ENCODE measurements at regions not wholly inside any gene's neighbourhood (a gene's known extent, or its start where the extent isn't known, plus 50 kb on each side); places are given as distances from the start of the nearest gene placed in this dataset.

- peaks cover 12% of the 10 kb centered on the region for H3K4me1 ChIP-seq (ENCODE audit: insufficient read depth, low read length)
- ChIA-PET POLR2A (no interaction called here), CTCF (ENCODE audit: low intra/inter-chr PET ratio, low total read pairs) (no interaction called here)
- intact Hi-C loops (cut with micrococcal nuclease; ENCODE audit: unreplicated experiment) (no loop called here), in situ Hi-C loops (cut with HindIII; ENCODE audit: extremely low pct_ligation_motif_present, low pct_unique_long_range_greater_than_20kb) (no loop called here)
- FAIRE-seq (no peak), DNase-seq (ENCODE audit: low spot score) (peak; percentile 47), ATAC-seq (peak; percentile 68; the same call in 2 of the 3 replicates)
- no peaks in the 10 kb centered on the region for H3K36me3 ChIP-seq (replicated peaks in 1 of 2; ENCODE audit: control insufficient read depth in 1 of 2, insufficient read depth in 2 of 2, low read length in 2 of 2)
- H3K27ac ChIP-seq (ENCODE audit: extremely low read length, insufficient read depth, low read length): no peak overlapping the region
- H3K79me2 ChIP-seq (ENCODE audit: insufficient read depth, low read length): no peaks in the 10 kb centered on the region
- no peaks in the 10 kb centered on the region for H4K20me1 ChIP-seq (ENCODE audit: insufficient read depth, low read length)
- H3K9me3 ChIP-seq (ENCODE audit: low read length): no peaks in the 10 kb centered on the region
- H3K27me3 ChIP-seq (ENCODE audit: control insufficient read depth in 1 of 2, insufficient read depth in 2 of 2, low read length in 2 of 2): no peaks in the 10 kb centered on the region
- no peak overlapping the region for H3K9ac ChIP-seq (ENCODE audit: insufficient read depth, low read depth, low read length)
- no peak overlapping the region for H3K4me3 ChIP-seq (replicated peaks in 1 of 3; ENCODE audit: insufficient read depth in 1 of 3, low read depth in 2 of 3, low read length in 3 of 3)
- no peak overlapping the region for H2AFZ ChIP-seq (ENCODE audit: low read length)
- H3K4me2 ChIP-seq (ENCODE audit: low read depth, low read length): no peak overlapping the region
- no TSS peak for BruUV-seq (replicated peaks)
- 3% methylated on average over 6 of the region's 6 CpGs for WGBS (ENCODE audit: low lambda C conversion rate)
- TF ChIP-seq MTF1 (CRISPR knock-in tag; IDR thresholded peaks at IDR 0.05) (no peak), ZMYM4 (CRISPR knock-in tag; IDR thresholded peaks at IDR 0.05) (no peak), TCF7 (IDR thresholded peaks at IDR 0.05; ENCODE audit: low read depth) (peak; percentile 41; the same call in 1 of the 2 replicates), HNF4A (CRISPR knock-in tag; IDR thresholded peaks at IDR 0.05) (0 out of 2 replicates have a peak, but pooled peaks have one; percentile 30), TFAP4 (IDR thresholded peaks at IDR 0.05; ENCODE audit: borderline replicate concordance, low read depth) (no peak), MXI1 (IDR thresholded peaks at IDR 0.05; ENCODE audit: borderline replicate concordance, low read depth, low read length) (no peak), ZNF441 (CRISPR knock-in tag; IDR thresholded peaks at IDR 0.05; ENCODE audit: borderline replicate concordance) (no peak), ZNF292 (CRISPR knock-in tag; IDR thresholded peaks at IDR 0.05; ENCODE audit: borderline replicate concordance, low read depth) (no peak), ZNF44 (CRISPR knock-in tag; IDR thresholded peaks at IDR 0.05) (no peak), MEIS2 (CRISPR knock-in tag; IDR thresholded peaks at IDR 0.05) (no peak), EEA1 (CRISPR knock-in tag; IDR thresholded peaks at IDR 0.05; ENCODE audit: borderline replicate concordance) (no peak), ZNF496 (CRISPR knock-in tag; IDR thresholded peaks at IDR 0.05; ENCODE audit: insufficient replicate concordance) (no peak), AKAP8 (CRISPR knock-in tag; IDR thresholded peaks at IDR 0.05) (no peak), EED (CRISPR knock-in tag; IDR thresholded peaks at IDR 0.05) (no peak), ZNF101 (CRISPR knock-in tag; IDR thresholded peaks at IDR 0.05; ENCODE audit: borderline replicate concordance, low read depth) (no peak), ZNF746 (CRISPR knock-in tag; IDR thresholded peaks at IDR 0.05) (no peak), ZNF569 (CRISPR knock-in tag; IDR thresholded peaks at IDR 0.05; ENCODE audit: borderline replicate concordance) (no peak), SALL1 (CRISPR knock-in tag; IDR thresholded peaks at IDR 0.05) (0 out of 2 replicates have a peak, but pooled peaks have one; percentile 29), ZNF761 (CRISPR knock-in tag; conservative IDR thresholded peaks at IDR 0.05) (no peak), ZBTB20 (CRISPR knock-in tag; IDR thresholded peaks at IDR 0.05; ENCODE audit: borderline replicate concordance, low read depth) (no peak), ZFP90 (CRISPR knock-in tag; IDR thresholded peaks at IDR 0.05; ENCODE audit: borderline replicate concordance) (no peak), PAXIP1 (CRISPR knock-in tag; conservative IDR thresholded peaks at IDR 0.05) (0 out of 2 replicates have a peak, but pooled peaks have one; percentile 11), ZNF816 (CRISPR knock-in tag; IDR thresholded peaks at IDR 0.05; ENCODE audit: borderline replicate concordance) (no peak), ZNF263 (CRISPR knock-in tag; IDR thresholded peaks at IDR 0.05) (no peak)
These were observed 87.8 kb downstream of the PLEKHG1 start for GRCh38 chr6:150687508-150687907.

Data from HepG2 (cell line).